ENCODE measurements at regions not wholly inside any gene's neighbourhood (a gene's known extent, or its start where the extent isn't known, plus 50 kb on each side); places are given as distances from the start of the nearest gene placed in this dataset.

DNA sequence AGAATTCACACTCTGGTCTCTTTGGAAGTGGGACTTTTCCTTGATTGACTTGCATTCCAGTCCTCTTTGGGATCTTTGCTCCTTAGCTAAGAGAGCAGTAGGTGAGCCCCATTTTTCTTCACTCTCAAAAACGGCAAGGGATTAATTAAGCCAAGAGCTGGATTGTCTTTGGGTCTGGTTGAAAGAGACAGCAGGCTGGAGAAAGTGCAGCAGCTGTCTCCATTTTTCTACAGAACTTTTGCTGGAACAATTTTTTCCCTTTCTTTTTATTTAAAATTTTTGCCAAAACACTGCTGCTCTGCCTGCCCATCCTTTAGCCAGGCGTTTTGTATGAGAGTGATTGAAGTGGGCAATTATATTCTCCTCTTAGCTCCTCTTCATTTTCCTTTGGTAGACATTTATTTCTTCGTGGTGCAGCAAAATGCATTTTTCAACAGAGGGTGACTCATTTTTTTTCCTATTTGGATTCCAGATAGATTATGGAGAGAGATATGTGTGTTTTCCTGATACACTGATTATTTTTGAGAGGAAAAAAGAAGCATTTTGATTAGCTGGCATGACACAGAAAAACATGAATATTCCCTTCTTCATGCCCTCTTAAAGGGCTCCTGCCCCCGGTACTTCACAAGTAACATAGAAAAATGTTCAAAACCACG lies 371.2 kb upstream of the NBEA start:
- peak; percentile 10 for DNase-seq

DNA sequence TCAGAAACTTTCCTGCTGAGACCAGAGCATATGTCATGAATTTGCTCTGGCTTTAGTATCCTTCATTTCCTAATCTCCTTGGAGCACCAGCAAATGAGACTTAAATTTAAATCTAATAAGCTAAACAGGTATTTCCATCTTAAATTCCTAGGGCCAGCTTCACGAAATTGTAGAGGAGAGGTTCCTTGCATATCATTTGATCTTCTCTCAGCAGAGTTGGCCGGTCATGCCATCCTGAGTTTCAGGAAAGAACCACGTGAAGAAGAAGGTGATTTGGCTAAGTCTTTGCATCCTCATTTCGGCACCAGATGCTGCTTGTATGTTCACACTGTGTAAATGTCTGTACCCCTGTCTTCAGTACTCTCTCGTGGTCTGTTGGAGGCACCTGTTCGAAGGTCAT lies 370.4 kb upstream of the NBEA start:
- DNase-seq: no peak

DNA sequence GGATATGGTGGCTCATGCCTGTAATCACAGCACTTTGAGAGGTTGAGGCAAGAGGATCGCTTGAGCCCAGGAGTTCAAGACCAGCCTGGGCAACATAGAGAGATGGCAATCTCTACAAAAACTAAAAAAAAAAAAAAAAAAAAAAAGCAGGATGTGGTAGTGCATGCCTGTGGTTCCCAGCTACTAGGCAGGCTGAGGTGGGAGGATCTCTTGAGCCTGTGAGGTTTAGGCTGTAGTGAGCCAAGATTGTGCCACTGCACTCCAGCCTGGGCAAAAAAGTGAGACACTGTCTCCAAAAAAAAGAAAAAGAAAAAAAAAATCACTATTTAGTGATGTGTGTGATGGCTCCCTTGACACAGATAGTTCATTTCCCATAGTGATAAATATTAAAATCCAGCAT lies 365.0 kb upstream of the NBEA start:
- no peak for DNase-seq

DNA sequence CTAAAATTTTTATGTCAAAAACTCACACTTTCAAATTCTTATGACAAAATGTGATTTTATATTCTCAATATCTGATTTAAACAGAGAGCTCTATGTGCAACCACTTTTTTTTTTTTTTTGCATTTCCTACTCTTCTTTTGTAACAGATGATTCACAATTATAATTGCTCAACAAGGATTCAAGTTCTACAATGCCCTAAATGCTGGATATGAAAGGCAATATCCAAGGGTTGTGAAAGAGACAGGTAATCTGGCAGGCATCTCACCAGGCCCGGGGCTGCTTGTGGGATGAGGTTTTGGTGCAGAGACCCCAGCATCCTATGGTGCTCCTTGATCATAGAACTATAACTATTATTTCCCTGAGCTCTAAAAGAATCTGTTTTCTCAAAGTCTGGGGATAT lies 363.6 kb upstream of the NBEA start:
- no peak for DNase-seq

DNA sequence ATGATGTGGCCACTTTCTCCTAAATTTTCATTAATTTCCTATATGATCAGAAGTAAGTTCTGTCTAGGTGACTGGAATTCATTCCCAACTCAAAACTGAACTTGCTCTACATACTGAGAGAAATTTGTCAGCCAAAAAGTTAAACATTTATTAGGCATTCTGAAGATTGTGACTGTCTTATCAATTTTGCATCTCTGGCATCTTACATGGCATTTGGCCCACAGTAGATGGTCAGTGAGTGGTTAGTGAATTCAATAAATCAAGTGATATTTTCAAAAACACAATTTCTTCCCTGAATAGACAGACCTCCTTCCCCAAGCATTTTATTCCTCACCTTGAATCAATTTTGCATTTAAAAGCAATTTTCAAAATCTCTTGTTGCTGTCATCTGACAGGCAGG lies 363.2 kb upstream of the NBEA start:
- DNase-seq: no peak

DNA sequence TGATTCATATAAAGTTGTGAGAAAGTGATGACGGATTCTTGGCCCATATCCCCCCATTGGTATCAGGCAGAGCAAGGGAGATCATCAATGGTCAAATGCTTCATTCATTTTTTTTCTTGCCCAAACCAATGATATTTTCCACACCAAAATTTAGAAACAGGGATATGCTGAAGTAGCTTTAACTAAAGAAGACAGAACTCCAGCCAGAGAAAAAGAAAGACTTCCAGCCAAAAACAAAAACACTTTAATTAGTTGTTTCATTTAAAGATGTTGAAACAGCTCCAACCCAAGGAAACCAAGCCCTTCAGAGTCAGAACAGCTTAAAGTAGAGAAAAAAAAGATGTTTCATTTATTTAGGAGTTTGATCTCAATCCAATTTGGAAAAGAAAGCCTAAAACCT lies 358.9 kb upstream of the NBEA start:
- DNase-seq: peak; percentile 47

DNA sequence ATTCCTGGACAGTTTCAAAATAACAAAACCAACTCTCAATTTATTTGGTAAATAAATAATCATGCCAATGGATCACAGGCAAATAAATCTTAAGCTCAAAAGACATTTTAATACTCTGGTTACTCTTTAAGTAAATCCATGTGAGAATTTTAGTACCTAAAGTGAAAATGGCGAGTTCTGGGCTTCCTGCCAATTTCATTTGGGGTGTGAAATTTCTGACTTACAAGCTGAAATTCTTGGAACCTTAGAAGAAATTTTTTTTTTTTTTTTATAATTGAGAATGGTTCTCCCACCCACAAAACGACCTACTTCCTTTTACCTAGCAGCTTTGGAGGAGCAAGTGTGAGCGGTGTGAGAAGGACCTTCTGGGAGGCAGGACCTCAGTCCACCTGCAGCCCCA lies 354.5 kb upstream of the NBEA start:
- peak; percentile 84 for DNase-seq

DNA sequence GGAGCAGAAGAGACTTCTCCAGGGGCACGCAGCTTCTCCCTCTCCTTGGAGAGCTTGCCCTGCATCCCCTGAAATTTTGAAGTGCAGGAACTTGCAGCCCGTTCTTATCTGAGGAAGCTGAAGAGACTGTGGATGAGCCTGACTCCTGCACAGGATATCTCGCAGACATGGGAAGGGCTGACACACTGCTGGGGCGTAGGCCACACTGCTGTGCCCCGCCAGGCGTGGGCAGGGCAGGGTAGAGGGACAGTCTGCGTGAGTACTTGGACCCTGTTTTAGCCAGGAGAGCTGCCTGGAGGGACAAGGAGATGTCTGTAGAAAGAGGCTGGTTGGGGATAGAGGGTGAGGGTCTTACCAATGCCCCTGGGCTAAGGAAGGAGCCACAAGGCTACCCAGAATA lies 353.7 kb upstream of the NBEA start:
- no peak for DNase-seq

DNA sequence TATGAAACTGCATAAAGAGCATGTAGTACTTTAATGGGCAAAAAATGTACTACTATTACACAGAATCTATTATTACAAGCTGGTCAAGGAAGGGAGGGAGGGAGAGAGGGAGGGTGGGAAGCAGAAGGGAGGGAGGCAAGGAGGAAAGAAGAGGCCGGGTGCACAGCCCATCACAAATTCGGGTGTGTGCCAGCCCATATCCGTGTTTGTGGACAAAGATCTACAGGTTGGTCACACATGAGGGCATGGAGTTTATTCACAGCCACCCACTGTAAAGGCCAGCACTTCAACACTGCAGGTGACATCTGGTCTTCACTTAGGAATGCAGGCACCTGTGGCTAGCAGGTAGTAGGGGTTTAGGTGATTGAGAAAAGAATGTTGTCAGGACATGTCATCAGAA lies 352.5 kb upstream of the NBEA start:
- no peak for DNase-seq

DNA sequence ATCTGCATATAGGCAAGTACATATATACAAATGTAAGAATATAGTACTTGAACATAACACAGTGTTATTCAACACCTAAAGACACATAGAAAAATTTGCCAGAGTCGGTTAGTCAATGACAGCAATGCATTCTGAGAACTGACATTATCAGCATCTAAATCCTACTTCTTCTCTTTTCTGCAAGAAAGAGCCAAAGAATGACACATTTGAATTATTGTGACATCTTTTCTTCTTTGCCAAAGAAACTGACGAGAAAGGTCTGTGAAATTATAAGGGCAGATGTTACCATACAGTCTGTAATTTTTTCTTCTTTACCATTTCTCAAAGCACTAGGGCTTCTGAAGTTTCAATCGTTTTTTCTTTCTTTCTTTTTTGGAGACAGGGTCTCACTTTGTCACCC lies 350.9 kb upstream of the NBEA start:
- peak; percentile 38 for DNase-seq

DNA sequence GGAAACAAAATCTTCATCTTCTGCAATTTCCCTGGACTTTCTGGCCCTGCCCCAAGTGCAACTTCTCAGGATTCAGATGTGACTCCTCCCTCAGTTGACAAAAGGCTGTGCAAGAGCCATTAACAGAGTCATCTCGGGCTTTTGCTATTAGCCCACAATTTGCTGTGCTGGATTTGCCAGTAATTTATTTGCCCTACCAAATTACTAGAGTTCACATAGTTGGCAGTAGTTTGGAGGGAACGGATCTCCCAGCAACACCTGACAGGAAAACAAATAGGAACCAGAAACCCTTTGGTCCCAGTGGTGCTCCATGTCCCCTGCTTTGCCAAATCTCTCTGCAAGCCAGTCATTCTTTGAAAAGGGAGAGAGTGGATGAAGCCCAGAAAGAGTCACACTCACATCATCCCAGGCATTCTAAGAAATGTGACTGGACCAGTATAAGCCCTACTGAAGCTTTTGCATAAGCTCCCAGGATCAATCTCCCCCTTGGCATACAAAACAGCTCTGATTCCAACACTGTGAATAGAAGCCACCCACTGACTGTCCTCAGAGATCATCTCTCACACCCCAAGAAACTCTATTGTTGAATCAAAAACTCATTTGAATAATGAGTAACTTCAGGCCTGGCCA lies 350.1 kb upstream of the NBEA start:
- peak; percentile 92 for DNase-seq

DNA sequence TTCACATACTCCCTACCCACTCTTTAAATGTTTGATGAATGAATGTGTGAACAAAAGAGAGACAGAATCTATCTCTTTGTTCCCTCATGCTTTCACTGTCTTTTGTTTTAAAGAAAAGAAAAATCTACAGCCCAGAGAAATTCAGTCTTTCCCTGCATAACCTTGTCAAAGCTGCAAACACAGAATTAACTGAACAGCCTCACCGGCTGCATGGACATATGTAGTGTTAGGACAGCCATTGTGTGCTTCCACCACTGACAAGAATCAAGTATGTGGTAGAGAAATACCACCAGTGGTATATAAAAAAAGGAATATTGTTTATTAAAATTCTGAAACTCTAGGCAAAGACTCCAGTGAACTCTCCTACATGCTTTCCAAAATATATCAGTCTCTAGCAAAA lies 348.4 kb upstream of the NBEA start:
- DNase-seq: no peak

DNA sequence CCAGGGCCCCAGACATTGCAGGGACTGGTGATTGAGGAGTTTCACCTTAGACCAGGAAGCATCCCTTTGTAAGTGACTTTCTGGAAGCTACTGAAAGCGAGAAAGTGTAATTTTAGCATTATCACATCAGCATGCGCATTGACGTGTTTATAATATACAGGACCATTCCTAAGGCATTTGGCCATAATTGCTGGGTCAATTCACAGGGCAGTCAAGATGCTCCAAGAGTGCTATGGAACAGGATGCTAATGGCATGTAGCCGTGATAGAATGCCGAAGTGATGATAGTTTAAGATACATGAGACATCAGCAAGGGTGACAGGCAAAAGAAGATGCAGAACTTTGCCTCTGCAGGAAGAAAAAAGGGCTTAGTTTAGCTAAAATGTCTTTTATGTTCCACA lies 347.6 kb upstream of the NBEA start:
- DNase-seq: no peak

DNA sequence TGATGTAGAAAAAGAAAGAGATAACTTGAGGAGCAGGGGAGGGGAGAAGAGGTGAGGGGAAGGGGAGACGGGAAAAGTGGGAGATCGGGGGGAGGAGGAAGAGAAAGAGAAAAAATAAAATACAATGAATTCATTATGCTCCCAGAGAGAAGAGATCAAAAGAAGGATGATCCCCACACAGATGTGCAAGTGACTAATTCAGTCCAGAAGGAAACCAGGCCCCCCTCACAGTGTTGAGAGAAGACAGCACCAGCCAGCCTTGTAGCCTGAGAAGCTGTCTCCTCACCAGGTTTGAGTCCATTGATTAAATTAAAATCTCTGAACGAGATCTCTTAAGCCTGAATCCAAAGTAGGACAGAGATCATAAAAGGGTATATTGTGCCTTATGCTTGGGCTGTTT lies 333.7 kb upstream of the NBEA start:
- peak; percentile 41 for DNase-seq

DNA sequence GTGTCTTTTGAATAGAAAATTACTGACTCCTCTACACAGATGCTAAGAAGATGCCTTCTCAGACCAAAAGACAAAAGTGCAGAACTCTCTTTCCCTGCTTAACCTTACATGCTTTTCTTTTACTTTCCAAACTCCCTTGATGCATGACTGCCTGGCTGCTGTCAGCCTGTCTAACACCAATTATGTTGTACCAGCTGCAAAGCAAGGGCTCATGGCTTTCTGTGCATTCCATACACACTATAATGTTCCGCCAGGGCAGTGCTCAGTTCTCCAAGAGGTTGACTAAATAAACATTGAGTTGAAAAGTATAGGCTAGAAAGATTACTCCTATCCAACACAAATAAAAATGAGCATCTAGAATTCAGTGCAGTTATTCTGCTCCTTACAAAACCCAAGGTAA lies 330.4 kb upstream of the NBEA start:
- peak; percentile 76 for DNase-seq

DNA sequence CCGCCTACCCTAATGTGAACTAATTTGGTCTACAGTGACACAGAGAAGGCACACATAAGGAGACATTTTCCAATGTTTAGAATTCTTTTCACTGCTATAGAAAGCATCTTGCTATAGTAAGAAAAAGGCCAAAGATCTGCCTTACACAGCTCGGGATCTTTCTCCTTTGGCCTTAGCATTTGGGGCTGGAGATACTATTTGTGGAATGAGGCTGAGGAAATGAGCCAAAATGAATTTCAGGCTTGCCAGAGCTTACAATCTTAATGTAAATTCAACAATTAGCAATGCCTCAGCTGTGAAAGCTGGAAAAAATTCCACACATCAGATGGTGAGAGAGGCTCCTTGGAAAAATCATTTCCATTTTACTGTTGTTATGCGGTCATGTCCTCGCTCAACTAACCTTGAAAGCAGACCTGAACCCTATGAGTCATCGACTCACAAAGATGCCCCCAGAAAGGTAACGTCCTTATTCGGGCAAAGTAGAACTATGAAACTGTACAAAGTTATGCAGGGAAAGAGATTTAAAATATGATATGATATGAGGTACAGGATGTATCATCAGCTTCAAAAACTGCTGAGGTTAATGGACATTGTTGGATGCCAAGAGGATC lies 324.5 kb upstream of the NBEA start:
- DNase-seq: peak; percentile 81

DNA sequence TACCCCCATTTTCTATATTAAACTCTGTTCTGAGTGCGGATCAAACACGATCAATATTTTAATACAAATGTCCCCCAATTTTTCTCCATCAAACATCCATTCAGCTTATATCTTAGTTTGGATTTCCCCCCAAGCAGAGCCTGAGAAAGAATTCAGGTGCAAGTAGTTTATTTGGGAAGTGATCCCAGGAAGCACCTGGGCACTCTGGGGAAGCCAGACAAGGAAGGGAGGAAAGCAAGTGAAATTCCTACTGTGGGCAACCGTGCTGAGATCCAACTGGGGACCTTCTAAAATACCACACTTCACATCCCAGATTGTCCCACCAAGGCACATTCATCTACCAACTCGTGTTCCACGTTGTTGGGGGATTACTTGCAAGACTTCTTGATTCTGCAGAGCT lies 323.4 kb upstream of the NBEA start:
- DNase-seq: no peak

DNA sequence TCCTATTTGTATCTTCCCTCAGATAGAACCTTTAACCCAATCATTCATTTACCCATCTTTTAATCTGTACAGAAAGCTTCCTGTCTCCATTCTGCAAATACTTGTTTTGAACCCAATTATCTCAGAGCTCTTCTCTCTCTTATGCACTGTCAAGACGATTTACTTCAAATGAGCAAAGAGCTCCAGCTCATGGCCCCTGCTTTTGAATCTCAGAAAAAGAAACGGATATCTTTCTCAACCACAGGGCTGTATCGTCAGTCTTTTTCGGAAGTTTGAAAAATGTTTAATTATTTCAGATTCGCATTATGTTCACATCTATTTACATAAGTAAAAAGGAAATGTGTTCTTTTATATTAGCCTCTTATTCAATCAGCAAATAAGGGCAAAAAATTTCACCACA lies 322.7 kb upstream of the NBEA start:
- no peak for DNase-seq

DNA sequence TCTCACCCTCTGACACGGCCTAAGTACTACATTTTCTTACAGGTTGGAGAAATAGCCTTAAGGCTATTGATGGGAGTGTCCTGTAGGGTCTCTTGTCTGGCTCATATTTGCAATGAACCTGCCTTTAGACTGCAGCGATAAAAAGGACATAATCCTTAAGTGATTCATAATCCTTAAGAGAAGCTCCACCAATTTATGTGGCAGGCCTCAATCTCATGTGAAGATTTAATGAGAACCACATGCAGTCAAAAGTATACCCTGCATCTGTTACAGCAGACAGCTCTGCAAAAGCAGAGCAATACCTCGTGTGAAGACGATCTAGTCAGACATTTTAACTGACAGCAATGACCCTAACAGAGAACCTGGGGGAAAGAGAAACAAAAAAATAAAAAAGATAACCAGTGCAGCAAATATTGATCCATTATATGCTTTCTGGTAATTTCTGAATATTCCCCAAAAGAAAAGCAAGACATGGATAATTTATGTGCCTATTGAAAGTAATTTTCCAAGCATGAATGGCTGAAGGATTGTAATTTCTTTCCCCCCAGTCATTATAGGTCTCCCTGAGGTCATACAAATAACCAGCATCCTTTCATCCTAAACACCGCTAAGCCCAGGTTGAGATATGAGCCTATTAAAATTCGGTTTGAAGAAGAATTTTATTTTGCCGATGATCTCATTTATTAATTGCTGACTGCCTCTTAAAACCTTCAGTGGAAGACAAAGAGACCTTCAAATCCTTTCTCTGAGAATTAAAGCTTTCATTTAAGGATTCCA lies 321.8 kb upstream of the NBEA start:
- DNase-seq: no peak

DNA sequence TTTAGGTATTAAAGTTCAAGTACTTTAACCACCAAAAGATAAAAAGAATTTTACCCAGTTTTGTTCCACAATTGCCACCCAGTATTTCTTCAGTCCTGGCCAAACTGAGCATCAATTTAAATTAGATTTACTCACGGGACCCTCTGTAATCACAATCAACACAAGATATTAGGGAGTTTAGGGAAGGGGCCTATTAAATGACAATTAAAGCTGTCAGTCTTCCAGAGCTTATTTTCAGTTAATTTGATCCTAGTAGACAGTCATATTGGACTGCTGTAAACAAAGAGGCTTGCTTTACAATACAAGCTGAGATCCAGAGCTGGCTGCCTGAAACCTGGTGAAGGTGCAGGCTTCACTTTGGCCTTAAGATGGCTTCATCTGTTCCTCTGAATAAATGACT lies 321.2 kb upstream of the NBEA start:
- no peak for DNase-seq

DNA sequence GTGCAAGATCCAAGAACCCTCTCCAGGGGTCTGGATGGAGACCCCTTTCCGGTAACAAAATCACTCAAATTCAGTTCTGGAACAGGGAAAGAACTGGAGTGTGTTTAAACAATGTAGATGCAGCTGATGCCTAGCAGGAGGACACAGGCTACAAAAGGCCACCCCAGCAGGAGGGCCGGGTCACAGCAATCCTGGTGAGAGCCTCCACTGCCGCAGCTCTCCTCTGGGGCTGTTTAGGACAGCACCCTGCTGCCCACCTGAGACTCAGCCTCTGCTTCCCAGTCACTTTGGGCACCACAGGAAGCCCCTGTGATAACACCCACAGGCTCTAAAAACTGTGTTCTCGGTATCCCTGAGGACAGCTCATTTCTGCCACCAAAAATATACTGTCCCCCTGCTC lies 318.7 kb upstream of the NBEA start:
- DNase-seq: no peak

DNA sequence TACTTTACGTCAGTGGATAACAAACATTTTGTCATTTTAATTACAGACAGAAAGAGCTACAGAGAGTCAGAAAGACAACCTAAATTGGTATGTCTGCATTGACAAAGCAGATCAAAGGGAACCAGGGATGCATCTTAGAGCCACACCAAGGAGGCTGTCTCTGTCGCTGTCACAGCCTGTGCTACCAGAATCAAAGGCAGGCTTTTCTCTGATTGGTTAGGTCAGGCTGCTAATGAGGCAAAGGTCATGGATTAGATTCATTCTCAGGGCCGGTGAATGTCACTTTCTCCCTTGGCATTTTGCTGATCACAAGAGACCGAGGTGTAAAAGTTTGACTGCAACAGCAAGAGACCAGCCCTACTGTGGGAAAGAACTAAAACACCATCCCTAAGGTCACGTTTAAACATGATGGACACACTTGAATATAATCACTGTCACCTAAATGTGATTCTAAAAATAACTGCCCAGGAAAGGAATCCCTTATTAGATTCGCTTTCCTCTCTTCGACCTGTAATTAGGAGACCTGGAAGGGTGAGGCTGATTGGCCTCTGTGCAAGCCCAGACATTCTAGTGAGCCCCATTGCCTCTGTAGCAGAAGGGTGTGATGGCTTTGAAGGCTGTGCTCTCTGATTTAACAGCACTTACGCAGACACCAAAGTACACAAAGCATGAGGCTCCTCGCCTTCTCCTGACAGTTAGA lies 314.4 kb upstream of the NBEA start:
- no peak for DNase-seq

DNA sequence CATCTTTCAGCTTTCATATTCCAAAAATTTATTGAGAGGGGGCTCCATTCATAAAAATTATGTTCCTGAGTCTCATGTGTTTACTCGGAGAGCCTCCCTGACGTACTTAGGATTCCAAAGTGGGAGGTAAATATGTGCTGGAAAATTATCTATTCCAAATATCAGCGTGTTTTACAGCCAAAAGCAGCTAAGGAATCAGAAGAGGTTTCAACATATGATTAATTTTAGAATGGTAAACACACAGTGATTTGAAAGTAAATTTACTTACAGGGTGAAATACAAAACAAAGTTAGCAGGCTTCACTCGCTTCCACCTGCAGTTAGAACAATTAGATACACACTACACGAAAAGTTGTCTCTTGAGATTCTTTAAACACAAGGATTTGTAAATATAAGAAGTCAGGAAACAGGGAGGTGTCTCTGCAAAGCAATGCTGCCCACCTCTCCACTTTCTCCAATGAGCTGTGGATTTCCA lies 313.8 kb upstream of the NBEA start:
- peak; percentile 35 for DNase-seq
